ENCODE measurements at regions not wholly inside any gene's neighbourhood (a gene's known extent, or its start where the extent isn't known, plus 50 kb on each side); places are given as distances from the start of the nearest gene placed in this dataset.

- Histone ChIP-seq H4K20me1 (no peaks in the 10 kb centered on the region), H3K36me3 (no peaks in the 10 kb centered on the region), H3K4me2 (no peak overlapping the region), H3K27ac (no peak overlapping the region), H3K9ac (no peak overlapping the region), H3K4me1 (no peaks in the 10 kb centered on the region), H3K4me3 (no peak overlapping the region), H3K9me3 (no peaks in the 10 kb centered on the region), H3K27me3 (no peaks in the 10 kb centered on the region)
- no peak for TF ChIP-seq Cebpa-rat (IDR thresholded peaks at IDR 0.05)
These were observed 243.6 kb upstream of the SORL1-AS1 start for GRCh38 chr11:121696177-121696871.

GRCh38 chr11:121692236-121692635, 239.5 kb upstream of the SORL1-AS1 start:
- Histone ChIP-seq H4K20me1 (no peaks in the 10 kb centered on the region), H3K4me2 (no peak overlapping the region), H3K27ac (no peak overlapping the region), H3K9ac (no peak overlapping the region), H3K36me3 (no peaks in the 10 kb centered on the region), H3K4me1 (no peaks in the 10 kb centered on the region), H3K9me3 (no peaks in the 10 kb centered on the region), H3K4me3 (no peak overlapping the region), H3K27me3 (no peaks in the 10 kb centered on the region)
- TF ChIP-seq Cebpa-rat (IDR thresholded peaks at IDR 0.05): no peak

GRCh38 chr11:121688860-121689614, 236.3 kb upstream of the SORL1-AS1 start:
- Histone ChIP-seq H3K4me3 (no peak overlapping the region), H3K27ac (no peak overlapping the region), H3K36me3 (no peaks in the 10 kb centered on the region), H4K20me1 (no peaks in the 10 kb centered on the region), H3K9ac (no peak overlapping the region), H3K4me1 (no peaks in the 10 kb centered on the region), H3K4me2 (no peak overlapping the region), H3K9me3 (no peaks in the 10 kb centered on the region), H3K27me3 (no peaks in the 10 kb centered on the region)
- no peak for TF ChIP-seq Cebpa-rat (IDR thresholded peaks at IDR 0.05)

GRCh38 chr11:121688055-121688491, 235.3 kb upstream of the SORL1-AS1 start:
- Histone ChIP-seq H3K9me3 (no peaks in the 10 kb centered on the region), H3K4me3 (no peak overlapping the region), H3K27me3 (no peaks in the 10 kb centered on the region), H3K4me2 (no peak overlapping the region), H3K36me3 (no peaks in the 10 kb centered on the region), H3K4me1 (no peaks in the 10 kb centered on the region), H4K20me1 (no peaks in the 10 kb centered on the region), H3K9ac (no peak overlapping the region), H3K27ac (no peak overlapping the region)
- TF ChIP-seq Cebpa-rat (IDR thresholded peaks at IDR 0.05): no peak

- H3K9me3 ChIP-seq: no peaks in the 10 kb centered on the region
- H3K36me3 ChIP-seq: no peaks in the 10 kb centered on the region
- no peak overlapping the region for H3K4me2 ChIP-seq
- H3K27ac ChIP-seq: no peak overlapping the region
- H3K27me3 ChIP-seq: no peaks in the 10 kb centered on the region
- no peaks in the 10 kb centered on the region for H4K20me1 ChIP-seq
- H3K4me3 ChIP-seq: no peak overlapping the region
- no peak overlapping the region for H3K9ac ChIP-seq
- TF ChIP-seq Cebpa-rat (IDR thresholded peaks at IDR 0.05): no peak
- H3K4me1 ChIP-seq: no peaks in the 10 kb centered on the region
These were observed 231.0 kb upstream of the SORL1-AS1 start for GRCh38 chr11:121683791-121684190.

Measured in BLaER1 (cell line).